ENCODE measurements at regions not wholly inside any gene's neighbourhood (a gene's known extent, or its start where the extent isn't known, plus 50 kb on each side); places are given as distances from the start of the nearest gene placed in this dataset.

DNA sequence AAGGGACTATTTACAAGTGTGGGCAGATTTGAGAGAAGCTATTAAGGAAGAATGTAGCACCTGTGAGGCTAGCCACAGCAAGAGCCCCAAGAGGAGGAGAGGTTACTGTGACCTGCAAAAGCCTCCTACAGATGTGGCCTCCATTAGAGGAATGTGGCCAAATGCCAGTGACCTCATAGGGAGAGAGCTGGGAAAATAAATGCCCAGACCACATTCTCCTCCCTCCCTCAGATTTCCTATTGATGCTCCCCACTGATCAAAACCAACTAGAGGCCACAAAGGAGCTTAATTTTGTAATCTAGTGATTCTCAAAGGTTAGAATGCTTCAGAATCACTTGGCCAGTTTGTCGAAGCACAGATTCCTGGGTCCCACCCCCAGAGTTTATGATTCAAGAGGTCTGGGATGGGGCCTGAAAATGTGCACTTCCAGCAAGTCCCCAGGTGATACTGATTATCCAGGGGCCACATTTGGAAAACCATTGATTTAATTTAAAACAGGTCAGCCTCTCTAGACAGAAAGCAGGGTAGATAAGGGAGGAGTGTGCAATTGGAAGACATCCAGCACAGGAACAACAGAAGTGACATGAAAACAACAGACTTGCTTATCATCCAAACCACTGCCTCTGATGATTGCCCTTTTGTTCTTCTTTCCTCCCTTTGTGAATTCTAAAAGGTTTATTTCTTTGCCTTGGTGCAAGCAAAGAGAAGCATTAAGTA lies 61.2 kb upstream of the RBBP8 start:
- no peak for DNase-seq

- DNase-seq: no peak
These were observed 60.1 kb upstream of the RBBP8 start for GRCh38 chr18:22872900-22873537.

DNA sequence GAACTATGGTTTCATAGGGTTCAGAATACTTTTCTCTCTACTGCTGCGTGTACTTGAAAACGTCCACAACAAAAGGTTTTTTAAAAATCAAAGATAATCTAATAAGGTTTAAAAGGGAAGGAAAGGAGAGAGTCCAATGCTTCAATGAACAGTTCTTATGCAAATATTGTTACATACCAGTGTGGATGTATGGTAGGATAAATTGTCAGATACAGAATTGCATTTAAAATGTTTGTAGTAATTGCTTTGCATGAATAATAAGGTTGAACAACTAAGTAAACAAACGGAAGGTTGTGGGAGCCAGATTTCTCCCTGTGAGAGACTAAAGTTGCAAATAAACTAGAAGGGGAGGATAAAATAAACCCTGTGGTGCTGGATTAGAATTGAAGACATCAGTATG lies 53.8 kb upstream of the RBBP8 start:
- DNase-seq: no peak

DNA sequence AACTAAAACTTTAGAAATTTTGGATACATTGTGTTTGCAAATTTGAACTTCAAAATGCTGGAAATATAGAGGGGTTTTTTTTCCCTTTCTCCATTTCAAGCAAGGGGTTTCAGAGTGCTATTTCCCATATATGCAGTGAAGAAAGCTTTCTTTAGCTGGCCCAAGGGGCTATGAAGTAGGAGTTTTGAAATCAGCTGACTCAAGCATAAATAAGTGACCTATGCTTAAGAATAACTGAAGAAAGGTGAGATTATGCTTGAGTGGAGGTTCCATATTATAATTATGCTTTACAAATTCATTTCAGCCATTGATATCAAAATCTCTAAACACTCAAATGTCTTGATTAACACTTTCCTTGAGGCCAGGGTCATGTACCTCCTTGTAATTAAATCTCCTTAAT lies 51.0 kb upstream of the RBBP8 start:
- no peak for DNase-seq

GRCh38 chr18:22883179-22883578 lies 49.9 kb upstream of the RBBP8 start:
- no peak for DNase-seq
